Left lung (tissue), 4 donors: ENCODE measurements at regions not wholly inside any gene's neighbourhood (a gene's known extent, or its start where the extent isn't known, plus 50 kb on each side); places are given as distances from the start of the nearest gene placed in this dataset.

Source experiments
- ATAC-seq: fragments of 200-7000 bp; cut with Tn5 transposase; one replicate; pipeline ENCODE4 v1.9.1; 2020; ENCODE audit warnings: moderate library complexity
- DNase-seq, 4 donors: peaks; one replicate each; pipeline ENCODE4 v3.0.0-alpha.2; 2013 to 2020
- H3K27ac ChIP-seq, 2 donors: fragments of 200-600 bp; sonication (generic) in 1 of 2; one replicate each; pipeline versions ENCODE4 v1.5.0 to v1.8.0; 2020 to 2021
- H3K27me3 ChIP-seq, 2 donors: fragments of 200-600 bp; sonication (generic) in 1 of 2; one replicate each; pipeline versions ENCODE4 v1.5.0 to v1.8.0; 2020 to 2021
- H3K36me3 ChIP-seq, 2 donors: fragments of 200-600 bp; sonication (generic) in 1 of 2; one replicate each; pipeline versions ENCODE4 v1.5.0 to v1.8.0; 2020 to 2021
- H3K4me1 ChIP-seq, 2 donors: fragments of 200-600 bp; one replicate each; pipeline ENCODE4 v1.8.0; 2021
- H3K4me3 ChIP-seq, 2 donors: fragments of 200-600 bp; sonication (generic) in 1 of 2; one replicate each; pipeline versions ENCODE4 v1.5.0 to v1.8.0; 2020 to 2021; ENCODE audit warnings: mild to moderate bottlenecking in 1 of 2
- H3K9me3 ChIP-seq, 2 donors: fragments of 200-600 bp; sonication (generic) in 1 of 2; one replicate each; pipeline versions ENCODE4 v1.5.0 to v1.8.0; 2020 to 2021
- intact Hi-C, 2 donors: fragments of 100-400 bp; cut with DNase I; formaldehyde crosslinking; loops; one replicate each; pipeline versions ENCODE4 v1.11.2 to v1.14.2; 2022
- TF ChIP-seq, protein P1 (sequence below), 2 donors: fragments of 200-600 bp; sonication (generic) in 1 of 2; IDR thresholded peaks; one replicate each; pipeline versions ENCODE4 v1.5.0 to v1.8.0; 2021; ENCODE audit warnings: antibody characterized with exemption in 2 of 2
- donor health status: DM: no; HTN: yes; CAD: no.
- donor health status: DM: no; HTN: no; CAD: no.

DNA sequence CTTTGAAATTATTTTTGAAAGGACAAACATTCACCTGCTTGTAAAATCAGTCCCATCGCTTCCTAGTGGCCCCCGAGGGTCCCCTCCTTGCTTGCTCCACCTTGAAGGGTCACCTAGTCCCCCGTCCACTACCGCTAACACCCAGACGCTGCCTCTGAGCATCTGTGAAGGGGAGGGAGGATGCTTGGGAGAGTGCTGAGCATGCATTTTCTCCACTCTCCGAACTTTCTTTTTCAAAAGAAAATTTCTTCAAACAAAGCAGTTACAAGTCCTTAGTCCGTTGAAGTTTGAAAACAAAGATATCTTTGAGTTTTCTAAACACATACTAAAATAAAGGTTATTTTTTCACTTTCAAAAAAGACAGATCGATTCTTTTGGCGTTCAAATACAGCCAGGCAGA is 224.3 kb upstream of the ARID1B start:
- Histone ChIP-seq H3K27ac (no peak overlapping the region), H3K36me3 (no peaks in the 10 kb centered on the region), H3K4me3 (no peak overlapping the region), H3K9me3 (no peaks in the 10 kb centered on the region), H3K4me1 (no peaks in the 10 kb centered on the region), H3K27me3 (no peaks in the 10 kb centered on the region)
- DNase-seq (no peak), ATAC-seq (no peak)
- TF ChIP-seq, protein P1, sequence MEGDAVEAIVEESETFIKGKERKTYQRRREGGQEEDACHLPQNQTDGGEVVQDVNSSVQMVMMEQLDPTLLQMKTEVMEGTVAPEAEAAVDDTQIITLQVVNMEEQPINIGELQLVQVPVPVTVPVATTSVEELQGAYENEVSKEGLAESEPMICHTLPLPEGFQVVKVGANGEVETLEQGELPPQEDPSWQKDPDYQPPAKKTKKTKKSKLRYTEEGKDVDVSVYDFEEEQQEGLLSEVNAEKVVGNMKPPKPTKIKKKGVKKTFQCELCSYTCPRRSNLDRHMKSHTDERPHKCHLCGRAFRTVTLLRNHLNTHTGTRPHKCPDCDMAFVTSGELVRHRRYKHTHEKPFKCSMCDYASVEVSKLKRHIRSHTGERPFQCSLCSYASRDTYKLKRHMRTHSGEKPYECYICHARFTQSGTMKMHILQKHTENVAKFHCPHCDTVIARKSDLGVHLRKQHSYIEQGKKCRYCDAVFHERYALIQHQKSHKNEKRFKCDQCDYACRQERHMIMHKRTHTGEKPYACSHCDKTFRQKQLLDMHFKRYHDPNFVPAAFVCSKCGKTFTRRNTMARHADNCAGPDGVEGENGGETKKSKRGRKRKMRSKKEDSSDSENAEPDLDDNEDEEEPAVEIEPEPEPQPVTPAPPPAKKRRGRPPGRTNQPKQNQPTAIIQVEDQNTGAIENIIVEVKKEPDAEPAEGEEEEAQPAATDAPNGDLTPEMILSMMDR (IDR thresholded peaks at IDR 0.05), result no peak
- intact Hi-C loops, result no loop called here

DNA sequence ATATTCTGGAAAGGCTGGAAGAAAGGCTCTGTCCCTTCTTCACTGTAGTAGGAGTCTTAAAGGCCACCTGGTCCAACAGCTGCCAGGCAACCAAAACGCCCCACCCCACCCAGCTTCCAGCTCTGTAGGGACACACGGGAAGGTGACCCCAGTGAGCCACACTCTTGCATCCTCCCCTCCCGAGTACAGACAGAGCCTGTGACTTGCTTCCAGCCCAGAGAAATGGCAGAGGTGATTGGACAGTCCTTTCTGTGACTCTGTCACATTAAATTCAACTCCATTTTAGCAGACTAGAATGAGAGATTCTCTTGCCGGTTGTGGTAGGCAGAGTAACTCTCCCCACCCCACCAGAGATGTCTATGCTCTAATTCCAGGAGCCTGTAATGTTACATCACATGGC is 226.2 kb upstream of the ARID1B start:
- no peak overlapping the region for H3K4me3 ChIP-seq
- ATAC-seq (no peak), DNase-seq (no peak)
- H3K4me1 ChIP-seq, result no peaks in the 10 kb centered on the region
- intact Hi-C loops, result no loop called here
- H3K36me3 ChIP-seq, result no peaks in the 10 kb centered on the region
- no peaks in the 10 kb centered on the region for H3K9me3 ChIP-seq
- TF ChIP-seq, protein P1 (IDR thresholded peaks at IDR 0.05), result no peak
- H3K27ac ChIP-seq, result no peak overlapping the region
- no peaks in the 10 kb centered on the region for H3K27me3 ChIP-seq

DNA sequence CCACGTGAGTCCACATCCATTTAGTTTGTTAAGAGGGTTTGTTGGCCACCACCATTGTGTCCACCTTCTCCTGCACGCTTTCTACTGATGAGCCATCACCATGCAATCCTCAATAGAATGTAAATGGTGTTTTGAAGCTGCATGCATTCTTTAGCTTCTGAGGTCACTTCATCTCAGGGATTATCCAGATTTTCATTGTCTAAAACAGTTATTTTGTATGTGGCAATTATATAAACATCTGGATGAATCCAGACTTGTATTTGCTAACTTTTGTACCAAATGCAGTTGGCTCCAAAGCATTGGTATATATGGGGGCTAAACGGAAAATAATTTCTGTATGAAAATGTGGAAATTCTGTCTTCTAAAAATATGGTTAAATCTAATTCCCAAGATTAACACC is 231.2 kb upstream of the ARID1B start:
- intact Hi-C loops, result no loop called here
- Histone ChIP-seq H3K36me3 (no peaks in the 10 kb centered on the region), H3K27ac (no peak overlapping the region), H3K9me3 (no peaks in the 10 kb centered on the region), H3K4me1 (no peaks in the 10 kb centered on the region), H3K27me3 (no peaks in the 10 kb centered on the region), H3K4me3 (no peak overlapping the region)
- DNase-seq (peak in 2 of 4 donors; percentile 40 to 44), ATAC-seq (no peak)
- TF ChIP-seq, protein P1 (IDR thresholded peaks at IDR 0.05), result no peak

DNA sequence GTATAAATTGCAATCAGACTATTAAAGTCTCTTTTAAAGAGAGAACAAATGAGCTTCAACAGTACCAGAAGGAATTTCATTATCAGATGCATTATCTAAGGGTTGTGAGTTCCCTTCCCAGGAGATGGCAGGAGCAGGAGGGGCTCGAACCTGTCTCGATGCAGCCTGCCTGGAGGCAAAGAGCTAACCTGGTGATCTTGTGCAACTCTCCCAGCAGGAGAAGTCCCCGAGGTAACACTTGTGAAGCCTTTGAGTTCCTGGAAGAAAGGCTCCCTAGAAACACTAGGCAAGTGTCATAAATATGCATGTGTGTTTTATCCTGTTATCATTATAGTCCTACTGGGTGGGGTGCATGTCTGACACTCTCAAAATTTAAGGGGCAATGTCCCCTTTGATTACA is 232.2 kb upstream of the ARID1B start:
- Histone ChIP-seq H3K4me1 (no peaks in the 10 kb centered on the region), H3K4me3 (no peak overlapping the region), H3K27ac (no peak overlapping the region), H3K27me3 (no peaks in the 10 kb centered on the region), H3K36me3 (no peaks in the 10 kb centered on the region), H3K9me3 (no peaks in the 10 kb centered on the region)
- DNase-seq, result no peak
- intact Hi-C loops, result no loop called here
- TF ChIP-seq, protein P1 (IDR thresholded peaks at IDR 0.05), result no peak
- no peak for ATAC-seq

DNA sequence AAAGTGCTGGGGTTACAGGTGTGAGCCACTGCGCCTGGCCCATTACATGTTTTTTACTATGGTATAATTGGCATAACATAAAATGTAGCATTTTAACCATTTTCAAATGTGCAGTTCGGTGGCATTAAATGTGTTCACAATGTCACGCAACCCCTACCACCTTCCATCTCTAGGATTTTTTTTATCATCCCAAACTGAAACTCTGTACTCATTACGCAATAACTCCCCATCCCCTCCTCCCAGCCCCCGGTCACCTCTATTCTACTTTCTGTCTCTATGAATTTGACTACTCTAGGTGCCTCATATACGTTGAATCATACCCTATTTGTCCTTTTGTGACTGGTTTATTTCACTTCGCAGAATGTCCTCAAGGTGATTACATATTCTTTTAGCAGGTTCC is 233.1 kb upstream of the ARID1B start:
- ATAC-seq, result no peak
- no peaks in the 10 kb centered on the region for H3K9me3 ChIP-seq

More for the DNA sequence above, 233.1 kb upstream of the ARID1B start:
- H3K36me3 ChIP-seq, result no peaks in the 10 kb centered on the region
- no peak overlapping the region for H3K27ac ChIP-seq
- H3K27me3 ChIP-seq, result no peaks in the 10 kb centered on the region
- TF ChIP-seq, protein P1 (IDR thresholded peaks at IDR 0.05), result no peak
- no peak overlapping the region for H3K4me3 ChIP-seq
- intact Hi-C loops, result no loop called here
- no peak for DNase-seq
- no peaks in the 10 kb centered on the region for H3K4me1 ChIP-seq
